PC-9 (cell line): ENCODE measurements at regions not wholly inside any gene's neighbourhood (a gene's known extent, or its start where the extent isn't known, plus 50 kb on each side); places are given as distances from the start of the nearest gene placed in this dataset.

Experiments
- EZH2 ChIP-seq: fragments of 200-600 bp; sonication (generic); IDR thresholded peaks from 2 replicates; pipeline ENCODE4 v1.8.0; 2017; ENCODE audit warnings: antibody characterized with exemption, low read depth
- TF ChIP-seq, protein P1 (sequence below): fragments of 200-600 bp; sonication (generic); conservative IDR thresholded peaks from 2 replicates; pipeline ENCODE4 v1.6.1; 2017; ENCODE audit warnings: mixed run types, antibody characterized with exemption, mild to moderate bottlenecking, moderate library complexity

- TF ChIP-seq, protein P1, sequence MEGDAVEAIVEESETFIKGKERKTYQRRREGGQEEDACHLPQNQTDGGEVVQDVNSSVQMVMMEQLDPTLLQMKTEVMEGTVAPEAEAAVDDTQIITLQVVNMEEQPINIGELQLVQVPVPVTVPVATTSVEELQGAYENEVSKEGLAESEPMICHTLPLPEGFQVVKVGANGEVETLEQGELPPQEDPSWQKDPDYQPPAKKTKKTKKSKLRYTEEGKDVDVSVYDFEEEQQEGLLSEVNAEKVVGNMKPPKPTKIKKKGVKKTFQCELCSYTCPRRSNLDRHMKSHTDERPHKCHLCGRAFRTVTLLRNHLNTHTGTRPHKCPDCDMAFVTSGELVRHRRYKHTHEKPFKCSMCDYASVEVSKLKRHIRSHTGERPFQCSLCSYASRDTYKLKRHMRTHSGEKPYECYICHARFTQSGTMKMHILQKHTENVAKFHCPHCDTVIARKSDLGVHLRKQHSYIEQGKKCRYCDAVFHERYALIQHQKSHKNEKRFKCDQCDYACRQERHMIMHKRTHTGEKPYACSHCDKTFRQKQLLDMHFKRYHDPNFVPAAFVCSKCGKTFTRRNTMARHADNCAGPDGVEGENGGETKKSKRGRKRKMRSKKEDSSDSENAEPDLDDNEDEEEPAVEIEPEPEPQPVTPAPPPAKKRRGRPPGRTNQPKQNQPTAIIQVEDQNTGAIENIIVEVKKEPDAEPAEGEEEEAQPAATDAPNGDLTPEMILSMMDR, result no peak
- no peak for TF ChIP-seq EZH2
These were observed 62.2 kb upstream of the KIF26B start for GRCh38 chr1:245092638-245092976.
